ENCODE measurements at regions not wholly inside any gene's neighbourhood (a gene's known extent, or its start where the extent isn't known, plus 50 kb on each side); places are given as distances from the start of the nearest gene placed in this dataset.

- TF ChIP-seq CHD7 (IDR thresholded peaks at IDR 0.05; ENCODE audit: insufficient replicate concordance, low read length) (no peak), ATF2 (IDR thresholded peaks at IDR 0.05; ENCODE audit: low read length) (no peak), BCL11A (IDR thresholded peaks at IDR 0.05; ENCODE audit: low read depth in 2 of 2, low read length in 2 of 2) (no peak), RBBP5 (IDR thresholded peaks at IDR 0.05; ENCODE audit: borderline replicate concordance, low read depth, low read length) (no peak), TBP (IDR thresholded peaks at IDR 0.05; ENCODE audit: low read depth, low read length) (no peak), CBX5 (IDR thresholded peaks at IDR 0.05; ENCODE audit: low read depth, low read length) (no peak), RFX5 (IDR thresholded peaks at IDR 0.05; ENCODE audit: borderline replicate concordance, low read depth, low read length) (no peak), TCF12 (IDR thresholded peaks at IDR 0.05; ENCODE audit: low read depth, low read length) (no peak)
These were observed 1210.1 kb upstream of the TENM4 start (continued) for GRCh38 chr11:80650966-80651365.

Measured in H1 (cell line).